Panc1 (cell line): ENCODE measurements at regions not wholly inside any gene's neighbourhood (a gene's known extent, or its start where the extent isn't known, plus 50 kb on each side); places are given as distances from the start of the nearest gene placed in this dataset.

Experiments used
- CTCF ChIP-seq: fragments of 450-650 bp; IDR thresholded peaks from 2 replicates; pipeline ENCODE4 v1.5.1; 2017; ENCODE audit warnings: mild to moderate bottlenecking
- POLR2AphosphoS5 ChIP-seq: IDR thresholded peaks from 2 replicates; pipeline ENCODE4 v1.6.1; 2012; ENCODE audit warnings: mild to moderate bottlenecking, low read depth, low read length, moderate library complexity
- REST ChIP-seq, 2 experiments: IDR thresholded peaks; 2 replicates each; pipeline ENCODE4 v1.6.1; 2011 to 2012; ENCODE audit warnings: low read depth in 2 of 2, control low read depth in 1 of 2, low read length in 1 of 2, mild to moderate bottlenecking in 1 of 2, moderate library complexity in 1 of 2; ENCODE audit not compliant: insufficient read depth in 1 of 2
- SIN3A ChIP-seq: IDR thresholded peaks from 2 replicates; pipeline ENCODE4 v1.6.1; 2012; ENCODE audit warnings: low read depth, mild to moderate bottlenecking, low read length, moderate library complexity, borderline replicate concordance; ENCODE audit not compliant: insufficient read depth

GRCh38 chr1:72757843-72758242 lies 475.5 kb upstream of the NEGR1 start:
- no peak for TF ChIP-seq CTCF
- TF ChIP-seq POLR2AphosphoS5, result no peak
- no peak for TF ChIP-seq REST (IDR thresholded peaks at IDR 0.05; ENCODE audit: insufficient read depth in 1 of 2, low read depth in 2 of 2, low read length in 1 of 2)
- TF ChIP-seq SIN3A, result no peak
